ENCODE measurements at regions not wholly inside any gene's neighbourhood (a gene's known extent, or its start where the extent isn't known, plus 50 kb on each side); places are given as distances from the start of the nearest gene placed in this dataset.
A peak's percentile ranks its signal among the peaks of the same experiment; 100 is the strongest.
"Not testable (repeated sequence)": the region's sequence is repeated elsewhere in the genome, so short reads cannot be mapped to it uniquely, and the experiment has no call there.

- no peak for DNase-seq (ENCODE audit: low read depth)
Measured at GRCh38 chr2:187075671-187076070, 226.7 kb upstream of the ZSWIM2 start.

- DNase-seq (ENCODE audit: low read depth), result no peak
Measured at GRCh38 chr2:187075199-187075635, 226.2 kb upstream of the ZSWIM2 start.

- no peak for DNase-seq (ENCODE audit: low read depth)
Measured at GRCh38 chr2:187058198-187058597, 209.2 kb upstream of the ZSWIM2 start.

- DNase-seq (ENCODE audit: low read depth), result no peak
Measured at GRCh38 chr2:187057466-187057865, 208.5 kb upstream of the ZSWIM2 start.

- no peak for DNase-seq (ENCODE audit: low read depth)
Measured at GRCh38 chr2:187056416-187057334, 207.7 kb upstream of the ZSWIM2 start.

- peak; percentile 16 for DNase-seq (ENCODE audit: low read depth)
Measured at GRCh38 chr2:187055463-187055862, 206.5 kb upstream of the ZSWIM2 start.

- DNase-seq (ENCODE audit: low read depth), result no peak
Measured at GRCh38 chr2:187054501-187055319, 205.7 kb upstream of the ZSWIM2 start.

GRCh38 chr2:187051350-187051749 lies 202.4 kb upstream of the ZSWIM2 start:
- DNase-seq (ENCODE audit: low read depth), result peak; percentile 2

- DNase-seq (ENCODE audit: low read depth), result no peak
Measured at GRCh38 chr2:187050409-187050998, 201.5 kb upstream of the ZSWIM2 start.

- DNase-seq (ENCODE audit: low read depth), result no peak
Measured at GRCh38 chr2:187037310-187037709, 188.3 kb upstream of the ZSWIM2 start.

GRCh38 chr2:187034434-187034833 lies 185.5 kb upstream of the ZSWIM2 start:
- DNase-seq (ENCODE audit: low read depth), result no peak

- DNase-seq (ENCODE audit: low read depth), result peak; percentile 2
Measured at GRCh38 chr2:187024739-187025138, 175.8 kb upstream of the ZSWIM2 start.

GRCh38 chr2:187023996-187024395 lies 175.0 kb upstream of the ZSWIM2 start:
- not testable (repeated sequence) for DNase-seq (ENCODE audit: low read depth)

GRCh38 chr2:187017438-187017837 lies 168.5 kb upstream of the ZSWIM2 start:
- no peak for DNase-seq (ENCODE audit: low read depth)

GRCh38 chr2:187013058-187013457 lies 164.1 kb upstream of the ZSWIM2 start:
- peak; percentile 17 for DNase-seq (ENCODE audit: low read depth)

- no peak for DNase-seq (ENCODE audit: low read depth)
Measured at GRCh38 chr2:187011206-187011832, 162.3 kb upstream of the ZSWIM2 start.

- no peak for DNase-seq (ENCODE audit: low read depth)
Measured at GRCh38 chr2:187009483-187010239, 160.7 kb upstream of the ZSWIM2 start.

- peak; percentile 53 for DNase-seq (ENCODE audit: low read depth)
Measured at GRCh38 chr2:187008111-187008510, 159.1 kb upstream of the ZSWIM2 start.

- no peak for DNase-seq (ENCODE audit: low read depth)
Measured at GRCh38 chr2:187003611-187004010, 154.6 kb upstream of the ZSWIM2 start.

- DNase-seq (ENCODE audit: low read depth), result no peak
Measured at GRCh38 chr2:187003038-187003554, 154.1 kb upstream of the ZSWIM2 start.

All from myocyte (in vitro differentiated cells).